Cardiac septum (tissue), 1 donor: ENCODE measurements at regions not wholly inside any gene's neighbourhood (a gene's known extent, or its start where the extent isn't known, plus 50 kb on each side); places are given as distances from the start of the nearest gene placed in this dataset.
"Not testable (repeated sequence)": the region's sequence is repeated elsewhere in the genome, so short reads cannot be mapped to it uniquely, and the experiment has no call there.

Experiments
- DNase-seq: peaks from one replicate; pipeline ENCODE4 v3.0.0-alpha.2; 2020; ENCODE audit warnings: low spot score
- intact Hi-C: fragments of 100-400 bp; cut with DNase I; formaldehyde crosslinking; loops from one replicate; pipeline ENCODE4 v1.14.0; 2022
- donor health status: DM: no; HTN: no; CAD: no.

GRCh38 chr14:34381304-34381703 is 80.7 kb downstream of the SPTSSA start:
- DNase-seq, intact Hi-C loops: not testable (repeated sequence)

DNA sequence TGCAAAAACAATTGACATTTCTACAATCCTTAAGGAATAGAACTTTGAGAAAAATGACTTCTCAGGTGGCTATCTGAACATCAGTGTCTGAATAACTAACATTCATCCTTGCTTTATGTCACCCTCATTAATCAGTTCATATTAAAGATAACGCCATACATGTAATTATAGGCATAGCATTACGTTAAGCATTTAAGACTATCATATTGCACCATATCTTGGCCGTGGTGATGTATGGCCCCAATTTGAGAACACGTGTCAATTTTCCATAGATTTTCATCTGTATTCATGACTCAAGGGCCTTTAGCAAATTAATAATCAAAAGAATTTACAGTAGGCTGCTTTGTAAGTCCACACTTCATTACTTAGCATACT is 81.6 kb downstream of the SPTSSA start:
- intact Hi-C loops, result no loop called here
- no peak for DNase-seq

DNA sequence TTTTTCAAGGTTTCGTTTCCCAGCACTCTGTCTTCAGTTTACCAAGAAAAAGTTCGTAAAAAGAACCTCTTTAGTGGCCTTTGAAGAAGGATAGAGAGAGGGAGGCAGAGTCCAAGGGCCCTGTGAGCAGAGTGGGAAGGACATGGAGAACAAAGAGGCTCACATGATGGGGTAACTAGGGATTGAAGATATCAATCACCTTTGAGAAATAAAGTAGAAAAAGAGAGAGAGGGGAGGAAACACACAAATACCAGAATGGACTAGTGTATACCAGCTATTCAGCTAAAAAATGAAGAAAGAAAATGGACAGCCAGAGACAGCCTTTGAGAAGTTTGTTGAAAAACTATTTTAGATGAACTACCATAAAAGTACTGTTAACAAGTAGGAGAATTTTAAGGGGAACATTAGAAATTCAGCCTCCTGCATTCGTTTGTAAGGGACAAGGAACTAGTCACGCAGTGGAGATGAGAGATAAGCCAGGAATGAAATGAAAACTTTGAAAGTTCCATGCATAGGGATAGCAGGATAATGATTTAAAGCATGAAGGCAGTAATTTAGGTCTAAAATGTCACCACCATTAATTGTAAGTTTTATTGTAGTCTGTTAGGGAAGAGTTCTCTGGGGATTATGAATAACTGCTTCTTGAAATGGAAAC is 82.1 kb downstream of the SPTSSA start:
- DNase-seq, result no peak

GRCh38 chr14:34376649-34377267 is 85.3 kb downstream of the SPTSSA start:
- intact Hi-C loops, result no loop called here
- no peak for DNase-seq

More for the DNA sequence above, 82.1 kb downstream of the SPTSSA start:
- intact Hi-C loops, result no loop called here

GRCh38 chr14:34374998-34375740 is 86.9 kb downstream of the SPTSSA start:
- intact Hi-C loops, result no loop called here
- DNase-seq, result no peak

DNA sequence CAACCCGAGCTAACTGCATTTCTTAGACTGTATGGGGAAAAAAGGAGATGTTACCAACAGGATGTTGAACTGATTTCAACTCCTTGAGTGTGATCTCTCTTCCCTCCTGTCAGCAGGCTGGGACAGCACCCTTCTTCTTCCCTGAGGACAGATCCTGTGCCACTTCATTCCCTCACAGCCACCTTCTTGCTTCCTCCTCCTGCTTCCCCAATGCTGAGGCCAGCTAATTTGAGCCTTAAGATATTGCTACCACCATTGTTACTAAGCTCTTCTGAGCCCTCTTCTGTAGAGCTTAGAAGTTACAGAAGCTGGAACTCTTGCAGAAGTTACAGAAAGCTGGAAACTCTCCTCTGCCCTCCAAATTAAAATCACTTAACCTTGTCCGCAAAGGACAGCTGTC is 88.8 kb downstream of the SPTSSA start:
- intact Hi-C loops, result no loop called here

DNA sequence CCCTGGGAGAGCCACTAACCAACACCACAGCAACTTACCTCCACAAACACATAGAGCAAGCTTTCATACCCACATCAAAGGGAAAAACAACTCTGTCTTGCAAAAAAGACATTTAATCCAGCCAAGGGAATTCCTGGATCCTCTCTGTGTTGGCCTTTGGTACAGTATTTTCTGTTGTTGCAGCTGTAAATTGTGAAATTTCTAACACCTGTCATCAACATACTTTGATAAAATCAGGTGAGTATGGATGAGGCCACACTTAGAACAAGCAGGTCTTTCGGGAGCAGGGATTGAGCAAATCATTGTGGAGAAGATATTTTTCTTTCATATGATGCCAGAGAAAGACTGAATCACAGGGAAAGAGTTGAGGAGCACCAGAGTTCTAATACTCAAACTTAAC is 89.3 kb downstream of the SPTSSA start:
- intact Hi-C loops, result no loop called here
- no peak for DNase-seq

More for the DNA sequence above, 88.8 kb downstream of the SPTSSA start:
- DNase-seq, result no peak

- no peak for DNase-seq
- intact Hi-C loops, result no loop called here
These were observed 92.4 kb downstream of the SPTSSA start for GRCh38 chr14:34369648-34370030.

DNA sequence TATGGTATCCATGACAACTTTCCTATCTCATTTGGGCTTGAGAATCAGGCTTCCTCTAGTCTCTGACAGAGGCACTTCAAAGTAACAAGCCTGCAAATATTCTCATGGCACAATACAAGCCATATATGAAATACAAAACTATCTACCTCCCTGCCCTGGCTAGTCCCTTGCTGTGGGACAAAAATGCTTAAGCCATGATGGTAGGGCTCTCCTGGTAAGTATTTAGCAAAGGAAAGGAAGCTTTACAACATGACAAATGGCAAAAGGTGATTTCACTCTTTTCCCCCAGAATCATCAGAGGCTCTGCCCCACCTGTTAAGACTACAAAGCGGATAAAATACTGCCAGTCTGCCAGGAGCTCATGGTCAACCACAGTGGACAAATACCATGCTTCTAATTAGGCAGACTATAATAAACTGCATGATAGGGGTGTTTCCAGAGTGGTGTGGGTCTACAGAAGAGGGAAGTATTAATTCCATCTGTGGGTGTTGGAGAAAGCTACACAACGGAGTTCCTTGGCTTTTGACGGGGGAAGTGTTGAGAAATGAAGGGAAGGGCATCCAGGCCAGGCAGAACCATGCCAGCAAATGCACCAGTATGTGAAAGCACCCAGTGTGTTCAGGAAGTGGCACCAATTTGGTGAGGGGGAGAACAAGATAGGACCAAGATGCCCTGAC is 92.9 kb downstream of the SPTSSA start:
- no peak for DNase-seq
- intact Hi-C loops, result no loop called here

- no peak for DNase-seq
- intact Hi-C loops, result no loop called here
These were observed 93.7 kb downstream of the SPTSSA start for GRCh38 chr14:34368115-34368970.

DNA sequence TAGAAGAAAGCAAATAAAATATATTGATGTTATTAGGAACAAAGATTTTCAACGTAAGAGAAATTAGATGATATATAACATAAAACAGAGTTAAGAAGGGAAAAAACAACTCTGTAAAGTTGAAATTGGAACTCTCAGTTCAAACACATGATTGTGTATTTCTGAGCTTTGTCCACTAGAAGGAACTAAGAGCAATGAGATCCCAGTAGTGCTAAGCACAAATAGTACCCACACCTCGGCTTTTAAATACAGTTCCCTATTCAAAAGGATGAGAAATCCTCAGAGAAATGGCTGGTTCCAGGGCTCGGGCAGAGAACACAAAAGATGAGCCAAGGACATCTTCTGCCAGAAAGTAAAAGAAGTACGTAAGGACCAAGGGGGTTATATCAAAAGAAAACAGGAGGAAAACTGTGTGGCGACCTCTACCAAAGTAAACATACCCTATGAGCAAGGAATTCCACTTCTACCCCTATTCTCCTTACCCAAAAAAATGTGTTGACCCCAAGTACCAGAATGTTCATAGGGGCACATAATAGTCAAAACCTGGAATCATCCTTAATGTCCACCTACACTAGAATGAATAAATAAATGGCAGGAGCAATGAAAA is 96.6 kb downstream of the SPTSSA start:
- intact Hi-C loops, result no loop called here

DNA sequence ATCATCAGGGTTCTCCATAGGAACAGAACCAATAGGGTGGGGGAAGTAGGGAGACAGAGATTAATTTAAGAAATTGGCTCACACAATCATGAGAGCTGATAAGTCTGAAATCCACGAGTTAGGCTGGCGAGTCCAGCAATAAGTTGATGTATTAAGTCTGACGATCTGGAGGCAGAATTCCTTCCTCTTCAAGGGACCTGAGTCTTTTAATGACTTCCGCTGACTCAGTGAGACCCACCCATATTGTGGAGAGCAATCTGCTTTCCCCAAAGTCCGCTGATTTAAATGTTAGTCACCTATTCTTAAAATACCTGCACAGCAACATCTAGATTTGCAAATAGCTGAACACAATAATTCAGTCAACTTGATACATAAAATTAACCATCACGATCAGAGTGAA is 97.8 kb downstream of the SPTSSA start:
- intact Hi-C loops, result no loop called here
- DNase-seq, result no peak

More for the DNA sequence above, 96.6 kb downstream of the SPTSSA start:
- DNase-seq, result no peak

DNA sequence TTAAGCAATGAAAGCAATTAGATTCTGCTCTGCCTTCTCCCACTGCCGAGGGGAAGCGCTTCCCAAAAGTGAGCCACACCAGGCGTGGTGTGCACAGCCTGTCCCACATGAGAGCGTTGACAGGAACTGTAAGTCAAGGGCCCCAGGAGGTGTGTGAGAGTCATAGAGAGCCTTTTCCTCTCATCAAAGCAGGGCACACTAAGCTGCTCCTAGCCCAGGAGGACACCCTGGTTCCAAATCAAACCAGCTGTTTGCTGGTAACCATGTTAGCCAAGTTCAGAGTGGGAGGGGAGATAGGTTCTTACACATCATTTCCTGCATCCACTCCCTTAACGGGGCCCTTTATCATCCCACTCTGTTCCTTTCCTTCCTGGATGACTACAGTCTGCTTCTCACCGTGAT is 98.3 kb downstream of the SPTSSA start:
- DNase-seq, result no peak

DNA sequence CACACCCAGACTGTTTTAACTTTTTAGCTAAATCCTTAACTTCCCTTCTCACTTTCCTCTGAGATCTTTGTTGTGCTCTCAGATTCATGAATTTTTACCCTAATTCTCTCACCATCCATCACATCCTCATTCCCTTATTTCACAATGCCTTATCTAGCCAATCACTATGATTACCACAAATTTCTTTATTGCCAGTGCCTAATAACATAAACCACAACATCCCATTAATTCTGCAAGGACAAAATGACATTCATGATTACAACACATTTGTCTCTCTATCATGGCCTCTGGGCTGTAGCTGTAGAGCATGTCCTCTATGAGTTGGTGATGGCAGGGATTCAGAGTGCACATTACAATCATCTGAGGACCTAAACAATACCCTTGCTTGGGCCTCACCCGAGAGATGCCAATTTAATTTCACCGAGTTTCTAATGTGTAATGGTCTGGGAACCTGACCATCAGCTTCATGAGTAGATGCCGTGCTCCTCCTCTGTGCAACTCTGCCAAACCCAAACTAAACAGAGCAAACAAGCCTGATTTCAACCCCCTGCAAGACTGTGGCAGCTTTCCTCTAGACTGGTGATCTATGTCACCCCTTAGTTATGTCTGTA is 99.3 kb downstream of the SPTSSA start:
- intact Hi-C loops, result no loop called here
- no peak for DNase-seq

More for the DNA sequence above, 98.3 kb downstream of the SPTSSA start:
- intact Hi-C loops, result no loop called here

- DNase-seq, result no peak
- intact Hi-C loops, result no loop called here
These were observed 100.5 kb downstream of the SPTSSA start for GRCh38 chr14:34361504-34362011.

- intact Hi-C loops, result no loop called here
- DNase-seq, result no peak
These were observed 102.5 kb downstream of the SPTSSA start for GRCh38 chr14:34359420-34360117.

DNA sequence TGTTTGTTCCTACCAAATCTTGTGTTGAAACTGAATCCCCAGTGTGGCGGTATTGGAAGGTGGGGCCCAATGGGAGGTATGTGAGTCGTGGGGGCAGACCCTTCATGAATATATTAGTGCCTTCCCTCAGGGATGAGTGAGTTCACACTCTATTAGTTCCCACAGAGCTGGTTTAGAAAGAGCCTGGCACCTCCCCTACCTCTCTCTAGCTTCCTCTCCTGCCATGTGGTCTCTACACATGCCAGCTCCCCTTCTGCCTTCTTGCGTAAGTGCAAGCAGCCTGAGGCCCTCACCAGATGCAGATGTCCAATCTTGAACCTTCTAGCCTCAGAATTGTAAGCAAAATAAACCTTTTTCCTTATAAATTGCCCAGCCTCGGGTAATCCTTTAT is 105.8 kb downstream of the SPTSSA start:
- DNase-seq, result no peak
- intact Hi-C loops, result no loop called here
